Stimulated activated naive CD8-positive, alpha-beta T cell treated with anti-CD3 and anti-CD28 coated beads, Interleukin-15, Interleukin-2, amounts not matched to agents 100 ng/mL and 50 ng/mL, for 24 hours (primary cell): ENCODE measurements at regions not wholly inside any gene's neighbourhood (a gene's known extent, or its start where the extent isn't known, plus 50 kb on each side); places are given as distances from the start of the nearest gene placed in this dataset.

ENCODE experiments used
- H3K27ac Mint-ChIP-seq: one replicate; pipeline ENCODE4 v1.8.0; 2021; ENCODE audit warnings: mild to moderate bottlenecking, mixed read lengths
- H3K27me3 Mint-ChIP-seq: one replicate; pipeline ENCODE4 v1.8.0; 2021; ENCODE audit warnings: mixed read lengths
- H3K36me3 Mint-ChIP-seq: one replicate; pipeline ENCODE4 v1.8.0; 2021; ENCODE audit warnings: low read depth, mixed read lengths
- H3K4me1 Mint-ChIP-seq: one replicate; pipeline ENCODE4 v1.8.0; 2021; ENCODE audit warnings: low read depth, mixed read lengths
- H3K4me3 Mint-ChIP-seq: one replicate; pipeline ENCODE4 v1.8.0; 2021; ENCODE audit warnings: mild to moderate bottlenecking, mixed read lengths
- H3K9me3 Mint-ChIP-seq: one replicate; pipeline ENCODE4 v1.8.0; 2021; ENCODE audit warnings: mixed read lengths

- Mint-ChIP-seq H3K4me3 (no peak overlapping the region), H3K27me3 (peaks cover 15% of the 10 kb centered on the region), H3K9me3 (peaks cover 6% of the 10 kb centered on the region), H3K27ac (no peak overlapping the region), H3K36me3 (no peaks in the 10 kb centered on the region), H3K4me1 (no peaks in the 10 kb centered on the region)
Observed at GRCh38 chr5:35282810-35283209, 52.5 kb upstream of the PRLR start.

- Mint-ChIP-seq H3K36me3 (no peaks in the 10 kb centered on the region), H3K9me3 (peaks cover 6% of the 10 kb centered on the region), H3K27me3 (peaks cover 15% of the 10 kb centered on the region), H3K27ac (no peak overlapping the region), H3K4me1 (no peaks in the 10 kb centered on the region), H3K4me3 (no peak overlapping the region)
Observed at GRCh38 chr5:35281613-35282012, 51.3 kb upstream of the PRLR start.
